GM12892 (cell line): ENCODE measurements at regions not wholly inside any gene's neighbourhood (a gene's known extent, or its start where the extent isn't known, plus 50 kb on each side); places are given as distances from the start of the nearest gene placed in this dataset.

ENCODE experiments used
- POLR2A ChIP-seq: IDR thresholded peaks from 2 replicates; pipeline ENCODE4 v1.6.1; 2011; ENCODE audit warnings: low read depth, low read length, control low read depth
- POLR2AphosphoS5 ChIP-seq: IDR thresholded peaks from 2 replicates; pipeline ENCODE4 v1.6.1; 2011; ENCODE audit warnings: low read depth, low read length, control low read depth
- TAF1 ChIP-seq: IDR thresholded peaks from 2 replicates; pipeline ENCODE4 v1.6.1; 2011; ENCODE audit warnings: low read depth, mild to moderate bottlenecking, control low read depth, low read length, borderline replicate concordance

- no peak for TF ChIP-seq POLR2A
- no peak for TF ChIP-seq POLR2AphosphoS5
- TF ChIP-seq TAF1 = no peak
Measured at GRCh38 chr3:31466866-31467265, 65.9 kb upstream of the STT3B start.
